ENCODE measurements at regions not wholly inside any gene's neighbourhood (a gene's known extent, or its start where the extent isn't known, plus 50 kb on each side); places are given as distances from the start of the nearest gene placed in this dataset.

DNA sequence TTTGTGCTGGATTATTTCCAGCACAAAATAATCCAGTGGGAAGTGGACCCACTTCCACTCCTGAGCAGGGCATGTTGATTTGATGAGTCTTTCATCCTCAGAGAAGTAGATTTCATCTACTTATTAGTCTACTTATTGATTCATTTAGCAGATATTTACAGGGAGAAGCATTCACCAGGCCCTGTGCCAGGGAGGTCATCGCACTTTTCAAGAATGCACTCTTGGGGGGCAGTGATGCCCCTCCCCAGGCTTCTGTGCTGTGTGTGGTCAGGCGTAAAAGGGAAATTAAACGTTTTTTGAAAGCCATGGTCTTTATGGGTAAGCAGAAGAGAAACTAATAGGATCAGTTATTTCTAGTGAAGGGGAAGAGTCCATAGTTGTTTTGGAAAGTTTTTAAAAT lies 610.7 kb upstream of the TMEM132C start:
- TF ChIP-seq EZH2 (IDR thresholded peaks at IDR 0.05; ENCODE audit: borderline replicate concordance, insufficient read depth, low read depth, low read length, poor library complexity, severe bottlenecking) = no peak
- TF ChIP-seq, protein P1, sequence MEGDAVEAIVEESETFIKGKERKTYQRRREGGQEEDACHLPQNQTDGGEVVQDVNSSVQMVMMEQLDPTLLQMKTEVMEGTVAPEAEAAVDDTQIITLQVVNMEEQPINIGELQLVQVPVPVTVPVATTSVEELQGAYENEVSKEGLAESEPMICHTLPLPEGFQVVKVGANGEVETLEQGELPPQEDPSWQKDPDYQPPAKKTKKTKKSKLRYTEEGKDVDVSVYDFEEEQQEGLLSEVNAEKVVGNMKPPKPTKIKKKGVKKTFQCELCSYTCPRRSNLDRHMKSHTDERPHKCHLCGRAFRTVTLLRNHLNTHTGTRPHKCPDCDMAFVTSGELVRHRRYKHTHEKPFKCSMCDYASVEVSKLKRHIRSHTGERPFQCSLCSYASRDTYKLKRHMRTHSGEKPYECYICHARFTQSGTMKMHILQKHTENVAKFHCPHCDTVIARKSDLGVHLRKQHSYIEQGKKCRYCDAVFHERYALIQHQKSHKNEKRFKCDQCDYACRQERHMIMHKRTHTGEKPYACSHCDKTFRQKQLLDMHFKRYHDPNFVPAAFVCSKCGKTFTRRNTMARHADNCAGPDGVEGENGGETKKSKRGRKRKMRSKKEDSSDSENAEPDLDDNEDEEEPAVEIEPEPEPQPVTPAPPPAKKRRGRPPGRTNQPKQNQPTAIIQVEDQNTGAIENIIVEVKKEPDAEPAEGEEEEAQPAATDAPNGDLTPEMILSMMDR (IDR thresholded peaks at IDR 0.05) = no peak

All from B cell (primary cell).